ENCODE measurements at regions not wholly inside any gene's neighbourhood (a gene's known extent, or its start where the extent isn't known, plus 50 kb on each side); places are given as distances from the start of the nearest gene placed in this dataset.

DNA sequence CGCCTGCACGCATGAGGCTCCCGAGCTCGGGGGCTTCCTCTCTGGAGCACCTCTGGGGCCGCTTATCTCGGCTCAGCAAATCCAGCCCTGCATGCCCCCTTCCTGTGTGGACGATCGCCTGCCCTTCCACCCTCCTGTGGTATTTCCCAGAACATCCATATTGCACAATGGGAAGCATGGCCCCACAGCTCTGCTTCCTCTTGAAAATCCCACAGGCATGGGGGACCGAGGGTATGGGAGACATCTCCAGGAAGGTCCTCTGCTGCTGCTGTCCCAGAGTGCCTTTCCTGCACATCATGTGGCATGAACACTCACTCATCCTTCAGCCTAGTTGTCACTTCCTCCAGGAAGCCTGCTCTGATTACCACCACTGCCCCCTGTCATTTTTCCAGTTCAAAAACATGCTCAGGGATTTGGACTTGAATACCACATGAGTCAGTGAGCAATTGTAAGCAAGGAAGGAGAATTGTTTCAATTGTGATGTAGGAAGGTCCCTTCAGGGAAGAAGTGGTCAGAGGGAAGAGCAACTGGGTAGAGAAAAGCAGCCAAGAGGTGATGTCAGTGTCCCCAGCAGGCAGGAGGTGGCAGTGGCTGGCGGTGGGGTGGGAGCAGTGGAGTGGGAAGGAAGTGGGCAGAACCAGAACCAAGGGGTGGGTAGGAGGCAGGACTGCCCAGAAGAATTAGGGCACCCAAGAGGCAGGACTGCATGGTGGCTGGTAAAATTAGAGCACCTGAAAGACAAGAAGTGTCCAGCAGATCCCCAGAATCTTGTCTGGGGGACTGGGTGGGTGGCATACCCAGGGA is 67.5 kb upstream of the ZMIZ1 start:
- intact Hi-C loops (cut with DNase I): no loop called here
- DNase-seq: no peak

DNA sequence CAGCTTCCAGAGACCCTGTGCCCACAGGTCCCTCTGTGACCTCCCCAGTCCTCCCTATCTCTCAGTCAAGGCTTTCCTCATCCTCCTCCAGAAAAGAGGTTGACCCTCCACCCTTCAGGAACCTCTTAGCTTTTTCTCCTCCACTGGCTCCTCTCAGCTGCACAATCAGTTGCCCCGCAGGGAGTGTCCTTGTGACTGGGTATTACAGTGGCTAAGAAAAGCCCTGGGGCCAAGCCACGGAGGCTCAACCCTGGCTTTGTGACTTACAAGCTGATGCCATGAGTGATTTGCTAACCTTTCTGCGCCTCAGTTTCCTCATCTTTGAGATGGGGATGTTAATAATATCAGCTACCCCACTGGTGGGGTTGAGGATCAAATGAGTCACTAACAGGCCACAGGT is 66.4 kb upstream of the ZMIZ1 start:
- intact Hi-C loops (cut with DNase I): no loop called here

DNA sequence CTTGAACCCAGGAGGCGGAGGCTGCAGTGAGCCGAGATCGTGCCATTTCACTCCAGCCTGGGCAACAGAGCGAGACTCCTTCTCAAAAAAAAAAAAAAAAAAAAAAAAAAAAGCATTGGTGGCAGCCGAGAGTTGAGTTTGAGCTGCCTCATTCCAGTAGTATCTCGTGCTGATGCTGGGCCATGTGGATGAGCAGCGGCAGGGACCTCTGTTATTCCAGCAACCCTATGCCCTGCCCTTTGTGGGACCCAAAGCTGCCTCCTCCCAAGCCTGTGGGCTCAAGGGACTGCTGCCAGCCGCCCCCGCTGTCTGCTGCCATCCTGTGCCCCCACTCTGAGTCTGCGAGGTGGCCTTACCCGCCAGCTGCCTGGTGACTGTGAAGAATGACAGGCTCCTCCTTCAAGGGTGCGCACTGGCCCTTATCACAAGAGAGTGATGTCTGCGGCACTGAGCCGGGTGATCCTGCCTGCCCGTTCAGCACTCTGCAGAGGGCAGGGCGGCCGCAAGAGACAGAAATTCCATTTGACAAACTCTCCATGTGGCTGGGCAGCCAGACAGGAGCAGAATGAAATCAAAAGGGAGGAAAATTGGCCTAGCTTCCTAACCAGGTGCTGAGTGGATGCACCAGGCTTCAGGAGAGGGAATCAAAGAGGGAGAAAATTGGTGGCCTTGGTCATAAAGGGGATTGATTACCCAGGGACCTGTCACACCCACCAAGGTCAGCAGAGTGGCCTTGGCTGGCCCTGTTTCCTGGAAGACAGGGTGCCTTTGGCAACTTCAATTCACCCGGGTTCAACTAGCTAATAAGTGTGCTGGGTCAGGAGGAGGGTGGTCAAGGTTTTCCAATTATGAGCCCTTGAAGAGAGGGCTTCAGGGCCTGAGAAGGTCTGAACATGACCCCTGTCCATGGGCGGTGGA is 65.3 kb upstream of the ZMIZ1 start:
- intact Hi-C loops (cut with DNase I): no loop called here
- no peak for DNase-seq

More for the DNA sequence above, 66.4 kb upstream of the ZMIZ1 start:
- no peak for DNase-seq

DNA sequence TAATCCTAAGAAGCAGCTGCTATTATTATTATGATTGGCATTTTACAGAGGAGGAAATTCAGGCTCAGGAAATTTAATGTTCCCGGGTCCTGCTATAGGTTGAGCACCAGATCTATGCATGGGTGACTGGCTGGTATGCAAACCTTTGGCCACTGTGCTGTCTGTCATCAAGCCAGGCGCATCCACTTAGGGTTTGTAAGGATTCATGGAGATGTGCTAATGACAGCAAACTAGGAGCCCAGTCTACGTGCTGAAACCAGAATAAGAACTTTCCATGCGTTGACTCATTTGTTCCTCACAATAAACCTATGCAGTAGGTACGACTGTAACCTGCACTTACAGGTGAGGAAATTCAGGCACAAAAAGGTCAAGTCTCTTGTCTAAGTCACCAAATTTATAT is 64.5 kb upstream of the ZMIZ1 start:
- intact Hi-C loops (cut with DNase I): no loop called here
- no peak for DNase-seq

DNA sequence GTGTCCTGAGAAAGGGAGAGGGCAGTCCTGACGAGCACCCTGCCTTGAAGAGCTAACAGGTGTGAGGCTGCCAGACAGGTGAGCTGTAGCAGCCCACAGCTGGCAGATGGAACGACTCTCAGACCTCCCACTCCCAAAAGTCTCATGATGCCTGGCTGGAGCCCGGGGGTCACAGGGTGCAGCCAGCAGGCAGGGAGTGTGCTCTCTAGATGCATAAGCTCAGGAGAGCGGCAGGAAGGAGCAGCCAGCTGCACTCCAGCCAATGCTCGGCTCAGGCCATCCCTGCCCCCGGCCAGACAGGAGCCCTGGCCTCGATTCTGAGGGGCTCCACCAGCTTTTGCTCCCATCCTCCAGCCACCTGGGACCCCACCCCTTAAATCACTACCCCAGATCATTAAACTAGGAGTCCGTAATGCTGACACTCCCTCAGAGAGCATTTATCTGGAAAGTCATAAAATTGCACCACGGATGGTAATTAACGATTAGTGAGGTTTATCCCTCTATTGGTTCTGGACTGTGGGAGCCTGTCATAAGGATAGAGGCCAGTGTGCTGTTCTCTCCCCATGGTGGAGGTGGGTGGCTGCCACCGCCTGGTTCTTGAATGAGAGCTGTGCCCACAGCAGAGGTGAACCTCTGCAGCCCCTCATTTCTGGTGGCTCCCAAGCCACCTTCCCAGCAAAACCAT is 63.5 kb upstream of the ZMIZ1 start:
- DNase-seq: no peak
- intact Hi-C loops (cut with DNase I): no loop called here

DNA sequence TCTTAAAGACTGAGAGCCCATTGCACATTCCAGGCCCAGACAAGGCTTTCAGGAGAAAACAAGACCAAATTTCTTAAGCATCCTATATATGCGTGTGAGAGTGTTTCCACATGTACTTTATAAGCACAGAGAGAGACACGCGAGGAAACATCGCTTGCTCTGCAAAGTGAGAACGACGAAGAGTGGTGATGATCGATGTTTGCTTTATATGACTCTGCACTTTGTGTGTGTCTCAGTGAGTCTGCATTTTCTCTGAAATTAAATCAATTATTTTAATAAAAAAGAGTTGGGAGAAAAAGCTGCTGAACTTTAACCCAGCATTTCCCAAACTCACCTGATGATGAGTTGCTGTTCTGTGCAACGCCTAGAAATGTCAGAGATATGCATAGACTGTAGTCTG is 61.7 kb upstream of the ZMIZ1 start:
- peak in 1 of 10 donors; percentile 0 for DNase-seq
- intact Hi-C loops (cut with DNase I): no loop called here

DNA sequence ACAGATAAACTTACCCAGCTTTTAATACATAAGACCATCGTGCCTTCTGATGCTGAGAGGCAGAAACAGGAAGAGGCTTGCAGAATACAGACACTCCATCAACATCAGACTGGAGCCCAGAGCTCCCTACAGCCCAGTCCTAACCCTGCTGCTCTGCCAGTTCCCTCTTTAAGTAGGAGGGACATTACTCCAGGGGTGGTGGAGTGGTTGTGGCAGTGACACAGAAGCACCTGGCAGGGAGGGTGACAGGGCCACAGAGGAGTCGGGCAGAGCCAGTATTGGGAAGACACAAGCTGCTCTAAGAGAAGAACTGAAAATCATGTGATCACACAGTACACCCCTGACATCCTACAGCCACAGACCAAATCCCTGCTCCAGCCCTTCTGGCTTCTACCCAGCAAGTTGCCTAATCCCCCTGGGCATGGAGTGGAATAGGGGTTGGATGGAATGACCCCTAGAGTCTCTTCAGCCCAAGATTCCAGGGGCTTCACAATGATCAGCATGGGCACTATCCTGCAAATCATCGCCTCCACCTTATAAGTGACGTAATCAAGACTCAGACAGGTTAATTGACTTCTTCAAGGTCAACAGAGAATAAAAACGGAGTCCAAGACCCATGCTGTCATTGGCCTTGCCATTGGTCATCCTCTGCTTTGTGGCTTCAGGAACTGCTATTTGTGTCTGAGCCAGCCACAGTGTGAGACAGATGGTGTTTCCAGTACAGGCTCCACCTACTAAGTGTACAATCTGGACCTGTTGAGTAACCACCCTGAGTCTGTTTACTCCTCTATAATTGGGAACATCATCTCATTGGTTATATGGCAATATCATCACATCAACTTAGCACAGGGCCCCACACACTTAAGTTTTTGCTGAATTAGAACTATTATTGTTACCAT is 61.1 kb upstream of the ZMIZ1 start:
- peak in 2 of 10 donors; percentile 31 to 51 for DNase-seq
- intact Hi-C loops (cut with DNase I): no loop called here

DNA sequence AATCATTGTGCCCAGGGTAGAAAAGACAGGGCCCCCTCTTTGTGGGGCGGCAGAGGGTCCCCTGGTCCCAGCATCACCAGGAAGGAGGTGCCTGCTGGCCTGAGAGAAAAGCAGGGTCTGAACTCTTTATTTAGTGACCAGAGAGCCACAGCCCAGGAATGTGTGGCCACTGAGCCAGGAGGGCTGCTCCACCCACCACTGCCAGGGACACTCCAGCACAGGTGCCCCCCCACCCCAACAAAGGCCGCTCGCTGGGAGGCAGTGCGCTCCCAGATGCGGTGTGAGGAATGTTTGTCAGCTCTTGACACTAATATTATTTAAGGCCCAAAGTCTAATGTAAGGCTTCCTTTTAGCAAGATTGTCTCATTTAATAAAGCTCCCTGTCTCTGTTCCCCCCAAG is 59.6 kb upstream of the ZMIZ1 start:
- peak in 2 of 10 donors; percentile 42 to 50 for DNase-seq
- intact Hi-C loops (cut with DNase I): no loop called here

DNA sequence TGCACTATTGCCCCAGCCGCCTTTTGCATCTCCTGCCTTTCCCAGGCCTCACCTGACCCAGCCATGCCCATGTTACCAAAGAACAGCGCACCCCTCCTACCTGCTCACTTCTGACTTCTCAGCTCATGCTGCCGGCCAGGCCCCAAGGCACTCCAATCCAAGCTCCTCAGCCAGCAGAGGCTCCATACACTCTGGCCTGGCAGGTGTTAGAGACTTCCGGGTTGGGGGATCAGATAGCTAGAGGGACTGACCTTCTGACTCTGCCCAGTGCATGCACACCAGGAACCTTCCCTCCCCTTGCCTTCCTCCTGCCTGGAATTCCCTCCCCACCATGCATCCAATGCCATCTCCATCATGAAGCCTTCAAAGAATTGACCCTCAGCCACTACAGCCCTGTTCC is 56.2 kb upstream of the ZMIZ1 start:
- intact Hi-C loops (cut with DNase I): no loop called here
- no peak for DNase-seq

DNA sequence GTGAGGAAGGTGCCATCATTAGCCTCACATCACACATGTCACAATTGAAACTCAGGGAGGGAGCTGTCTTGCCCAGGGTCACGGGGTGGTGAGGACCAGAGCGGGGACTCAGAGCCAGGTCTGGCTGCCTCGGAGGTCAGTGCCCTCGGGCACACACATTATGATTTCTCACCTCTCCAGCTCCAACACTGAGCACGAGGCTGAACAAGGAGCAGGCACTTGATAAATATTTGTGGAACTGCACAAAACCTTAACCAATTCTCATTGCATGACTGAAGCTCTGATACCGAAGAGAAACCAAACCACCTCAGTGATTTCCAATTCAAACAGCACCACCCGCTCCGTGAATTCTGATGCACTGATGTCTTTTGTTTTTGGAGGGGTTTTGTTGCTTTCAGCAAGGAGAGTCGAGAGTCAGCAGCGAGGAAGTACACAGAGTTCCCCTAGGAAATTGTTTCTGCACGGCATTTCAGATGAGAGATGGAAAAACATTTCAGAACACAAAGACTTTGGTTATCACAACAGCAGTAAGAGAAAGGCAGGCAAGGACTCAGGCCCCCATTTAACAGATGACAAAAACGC is 55.3 kb upstream of the ZMIZ1 start:
- DNase-seq: peak in 3 of 10 donors; percentile 6 to 72 (median 37)
- intact Hi-C loops (cut with DNase I): loop anchor here (1.0 kb wide), 1 partner anchor 22 kb away; no protein-coding TSS in a partner anchor

DNA sequence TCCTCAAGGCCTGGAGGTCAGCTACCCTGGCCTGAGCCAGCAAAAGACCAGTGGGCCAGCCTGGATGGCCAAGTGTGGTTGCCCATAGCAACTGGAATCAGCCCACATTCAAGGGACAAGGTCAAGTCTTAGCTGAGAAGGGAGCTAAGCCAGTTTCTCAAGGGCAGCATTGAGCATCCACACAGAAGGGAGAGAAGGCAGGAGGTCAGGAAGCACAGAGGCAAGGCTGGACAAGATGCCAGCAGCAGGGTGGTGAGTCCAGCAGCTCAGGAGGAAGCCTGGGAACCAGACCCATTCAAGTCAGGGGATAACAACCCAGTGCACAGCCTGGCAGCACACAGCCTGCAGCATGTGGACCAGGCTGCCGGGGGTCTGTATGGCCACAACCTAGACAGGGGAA is 54.0 kb upstream of the ZMIZ1 start:
- DNase-seq: peak in 7 of 10 donors; percentile 20 to 75 (median 40)
- intact Hi-C loops (cut with DNase I): no loop called here

DNA sequence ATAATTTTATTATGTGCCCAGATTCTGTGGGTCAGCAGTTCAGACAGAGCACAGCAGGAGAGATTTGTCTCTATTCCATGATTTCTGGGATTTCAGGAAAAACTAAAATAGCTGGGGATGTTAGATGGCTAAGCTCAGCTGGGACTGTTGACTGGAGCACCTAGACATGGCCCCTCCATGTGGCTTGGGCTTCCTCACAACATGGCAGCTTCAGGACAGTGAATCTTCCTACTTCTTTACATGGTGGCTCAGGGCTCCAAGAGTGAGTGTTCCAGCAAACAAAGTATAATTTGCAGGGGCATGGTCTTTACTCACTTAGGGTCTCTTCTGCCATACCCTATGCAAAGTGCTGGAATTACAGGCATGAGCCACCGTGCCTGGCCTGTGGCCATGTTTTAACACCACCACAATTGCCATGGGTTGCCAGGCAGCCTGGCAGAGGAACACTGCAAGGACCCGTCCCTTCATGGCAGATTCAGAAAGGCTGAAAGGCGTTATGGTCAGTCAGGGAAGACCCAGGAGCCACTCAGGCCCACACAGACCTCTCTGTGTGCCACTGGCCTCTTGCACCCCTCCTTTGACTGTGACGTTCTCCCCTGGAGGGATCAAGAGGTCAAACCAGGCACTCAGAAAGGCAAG is 50.8 kb upstream of the ZMIZ1 start:
- intact Hi-C loops (cut with DNase I): no loop called here
- peak in 3 of 10 donors; percentile 21 to 43 (median 21) for DNase-seq

DNA sequence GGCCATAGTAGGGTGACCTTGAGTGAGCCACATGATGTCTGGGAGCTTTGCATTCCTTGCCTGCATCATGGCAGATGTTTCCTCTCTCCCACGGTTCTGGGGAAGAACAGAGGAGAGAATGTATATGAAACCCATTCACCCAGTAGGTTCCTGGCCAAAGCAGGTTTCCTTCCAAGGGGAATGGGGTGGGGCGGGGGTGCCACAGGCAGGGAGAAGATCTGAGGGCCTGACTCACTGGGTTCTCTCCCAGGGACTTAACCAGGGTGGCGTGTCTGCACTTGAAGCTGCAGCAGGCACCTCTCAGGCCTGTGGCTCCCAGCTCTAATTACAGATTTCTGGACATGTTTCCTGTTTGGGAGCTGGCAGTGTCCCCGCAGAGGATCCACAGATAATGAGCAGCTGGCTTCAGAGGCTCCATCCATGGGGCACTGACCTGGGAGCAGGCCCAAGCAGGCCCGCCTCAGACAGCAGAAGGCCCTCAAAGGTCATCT is 50.2 kb upstream of the ZMIZ1 start:
- peak in 3 of 10 donors; percentile 71 to 84 (median 72) for DNase-seq
- intact Hi-C loops (cut with DNase I): no loop called here
